Lung (tissue), 11 donors: ENCODE measurements at regions not wholly inside any gene's neighbourhood (a gene's known extent, or its start where the extent isn't known, plus 50 kb on each side); places are given as distances from the start of the nearest gene placed in this dataset.

Experiments
- ATAC-seq: fragments of 200-7000 bp; cut with Tn5 transposase; one replicate; pipeline ENCODE4 v1.9.1; 2020; ENCODE audit warnings: moderate number of reproducible peaks; ENCODE audit not compliant: insufficient read depth, low FRiP score
- DNase-seq, 3 donors: peaks; one replicate each; pipeline ENCODE4 v3.0.0-alpha.2; 2013 to 2017
- H3K27ac ChIP-seq, 2 donors: one replicate each; pipeline ENCODE4 v1.5.1; 2013; ENCODE audit warnings: mild to moderate bottlenecking in 2 of 2, moderate library complexity in 2 of 2, control low read depth in 1 of 2, inconsistent platforms in 1 of 2, low read depth in 1 of 2, low read length in 1 of 2
- H3K27me3 ChIP-seq, 3 donors: one replicate each; pipeline ENCODE4 v1.5.1; 2013; ENCODE audit warnings: low read length in 2 of 3; ENCODE audit not compliant: control insufficient read depth in 3 of 3, insufficient read depth in 3 of 3
- H3K36me3 ChIP-seq, 4 donors: one replicate each; pipeline ENCODE4 v1.5.1; 2013; ENCODE audit warnings: low read length in 4 of 4, mild to moderate bottlenecking in 1 of 4, moderate library complexity in 1 of 4; ENCODE audit not compliant: control insufficient read depth in 4 of 4, insufficient read depth in 4 of 4
- H3K4me1 ChIP-seq, 5 donors: one replicate each; pipeline ENCODE4 v1.5.1; 2013; ENCODE audit warnings: low read length in 5 of 5, mild to moderate bottlenecking in 2 of 5, moderate library complexity in 1 of 5; ENCODE audit not compliant: control insufficient read depth in 5 of 5, insufficient read depth in 5 of 5
- H3K4me3 ChIP-seq: one replicate; pipeline ENCODE4 v1.5.1; 2013; ENCODE audit warnings: mild to moderate bottlenecking, control low read depth, moderate library complexity
- H3K9ac ChIP-seq, 2 donors: one replicate each; pipeline ENCODE4 v1.5.1; 2013; ENCODE audit warnings: low read length in 2 of 2, control low read depth in 1 of 2; ENCODE audit not compliant: insufficient read depth in 1 of 2
- H3K9me3 ChIP-seq, 4 donors: one replicate each; pipeline ENCODE4 v1.5.1; 2013; ENCODE audit warnings: low read length in 3 of 4, mild to moderate bottlenecking in 1 of 4, moderate library complexity in 1 of 4; ENCODE audit not compliant: control insufficient read depth in 4 of 4, insufficient read depth in 3 of 4
- WGBS, 2 donors: extraction: QIAGEN DNeasy Blood & Tissue Kit; methylation state at CpG; one replicate each; pipeline ENCODE4 v1.1.7; 2013; 5-methylcytosine and 5-hydroxymethylcytosine counted together
- TF ChIP-seq, protein P1 (sequence below): IDR thresholded peaks from 2 replicates; pipeline ENCODE4 v1.5.1; 2012; ENCODE audit warnings: mild to moderate bottlenecking; ENCODE audit errors: control extremely low read depth, extremely low read depth
- donor health status: control.
- donor health status: control.
- donor health status: Bipolar disorder and iron deficiency.
- donor health status: healthy.
- donor health status: DM: yes; HTN: yes; CAD: no.

DNA sequence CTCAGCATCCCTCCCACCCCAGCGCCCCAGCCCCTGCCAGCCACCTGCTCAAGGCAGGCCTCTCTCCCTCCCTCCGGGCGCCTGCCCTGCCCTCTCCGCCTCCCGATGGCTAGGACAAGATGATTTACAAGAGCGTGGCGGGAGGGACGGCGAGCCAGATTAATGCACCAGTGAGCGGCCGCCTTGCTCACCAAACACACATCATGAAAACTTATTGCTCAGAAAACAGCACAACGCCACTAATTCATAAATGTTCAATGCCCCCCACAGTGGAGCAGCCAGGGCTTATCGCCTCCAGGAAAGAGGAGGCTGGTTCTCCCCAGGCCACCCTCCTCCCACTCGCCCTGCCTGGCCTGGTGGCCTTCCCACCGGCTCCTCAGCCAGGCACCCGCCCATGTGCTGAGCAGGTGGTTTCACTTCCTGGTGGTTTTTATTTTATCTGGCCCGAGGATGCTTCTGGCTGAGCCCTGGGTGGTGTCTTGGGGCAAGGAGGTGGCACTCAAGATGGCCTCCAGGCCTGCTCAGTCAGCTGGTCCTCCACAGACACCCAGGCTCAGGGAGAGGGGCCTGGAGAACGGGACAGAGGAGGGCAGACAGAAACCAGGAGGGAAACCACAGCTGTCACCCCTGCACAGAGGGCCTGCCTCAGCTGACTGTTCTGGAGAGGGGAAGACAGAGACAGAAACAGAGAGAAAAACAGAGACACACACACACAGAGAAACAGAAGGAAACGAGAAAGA, 284.9 kb downstream of the UACA start:
- peaks cover 0 to 2% (median 0%) of the 10 kb centered on the region in 3 donors for H3K27me3 ChIP-seq
- no peak overlapping the region for H3K9ac ChIP-seq
- no peaks in the 10 kb centered on the region for H3K9me3 ChIP-seq
- TF ChIP-seq, protein P1, sequence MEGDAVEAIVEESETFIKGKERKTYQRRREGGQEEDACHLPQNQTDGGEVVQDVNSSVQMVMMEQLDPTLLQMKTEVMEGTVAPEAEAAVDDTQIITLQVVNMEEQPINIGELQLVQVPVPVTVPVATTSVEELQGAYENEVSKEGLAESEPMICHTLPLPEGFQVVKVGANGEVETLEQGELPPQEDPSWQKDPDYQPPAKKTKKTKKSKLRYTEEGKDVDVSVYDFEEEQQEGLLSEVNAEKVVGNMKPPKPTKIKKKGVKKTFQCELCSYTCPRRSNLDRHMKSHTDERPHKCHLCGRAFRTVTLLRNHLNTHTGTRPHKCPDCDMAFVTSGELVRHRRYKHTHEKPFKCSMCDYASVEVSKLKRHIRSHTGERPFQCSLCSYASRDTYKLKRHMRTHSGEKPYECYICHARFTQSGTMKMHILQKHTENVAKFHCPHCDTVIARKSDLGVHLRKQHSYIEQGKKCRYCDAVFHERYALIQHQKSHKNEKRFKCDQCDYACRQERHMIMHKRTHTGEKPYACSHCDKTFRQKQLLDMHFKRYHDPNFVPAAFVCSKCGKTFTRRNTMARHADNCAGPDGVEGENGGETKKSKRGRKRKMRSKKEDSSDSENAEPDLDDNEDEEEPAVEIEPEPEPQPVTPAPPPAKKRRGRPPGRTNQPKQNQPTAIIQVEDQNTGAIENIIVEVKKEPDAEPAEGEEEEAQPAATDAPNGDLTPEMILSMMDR = no peak
- ATAC-seq (no peak), DNase-seq (no peak)
- H3K27ac ChIP-seq = peak overlapping the region in 1 of 2 donors; percentile 4
- H3K4me1 ChIP-seq = peaks cover 0 to 19% (median 12%) of the 10 kb centered on the region in 5 donors
- WGBS, 2 donors = 65 to 80% methylated on average over 19 of the region's 19 CpGs
- no peaks in the 10 kb centered on the region for H3K36me3 ChIP-seq
- no peak overlapping the region for H3K4me3 ChIP-seq

DNA sequence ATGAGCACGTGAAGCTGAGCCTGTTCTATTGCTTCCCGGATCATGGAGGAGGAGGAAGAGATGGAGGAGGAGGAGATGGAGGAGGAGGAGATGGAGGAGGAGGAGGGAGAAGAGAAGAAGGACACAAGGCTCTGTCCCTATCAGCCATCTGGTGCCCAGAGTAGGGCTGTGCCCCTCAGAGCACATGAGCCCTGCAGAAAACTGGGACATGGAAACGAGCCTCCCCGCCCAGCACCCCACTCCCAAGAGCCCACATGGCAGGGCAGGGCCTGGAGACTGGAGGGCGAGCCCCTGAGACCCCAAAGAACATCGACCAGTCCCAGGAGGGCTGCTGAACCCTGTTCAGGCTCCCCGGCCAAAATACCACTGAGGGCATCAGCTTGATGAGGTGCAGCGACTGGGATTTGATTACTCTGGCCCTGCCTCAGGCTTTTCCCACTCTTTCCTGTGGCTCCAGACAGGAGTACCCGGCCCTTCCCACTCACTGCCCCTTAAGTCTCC, 285.6 kb downstream of the UACA start:
- H3K9me3 ChIP-seq = no peaks in the 10 kb centered on the region
- H3K27me3 ChIP-seq = peaks cover 0 to 2% (median 0%) of the 10 kb centered on the region in 3 donors
- no peak overlapping the region for H3K4me3 ChIP-seq
- 89 to 91% methylated on average over 8 to 9 of the region's 9 CpGs for WGBS, 2 donors
- DNase-seq (no peak), ATAC-seq (no peak)
- H3K4me1 ChIP-seq = peaks cover 0 to 24% (median 17%) of the 10 kb centered on the region in 5 donors
- no peak overlapping the region for H3K9ac ChIP-seq
- no peak overlapping the region for H3K27ac ChIP-seq
- TF ChIP-seq, protein P1 = no peak
- H3K36me3 ChIP-seq = no peaks in the 10 kb centered on the region

DNA sequence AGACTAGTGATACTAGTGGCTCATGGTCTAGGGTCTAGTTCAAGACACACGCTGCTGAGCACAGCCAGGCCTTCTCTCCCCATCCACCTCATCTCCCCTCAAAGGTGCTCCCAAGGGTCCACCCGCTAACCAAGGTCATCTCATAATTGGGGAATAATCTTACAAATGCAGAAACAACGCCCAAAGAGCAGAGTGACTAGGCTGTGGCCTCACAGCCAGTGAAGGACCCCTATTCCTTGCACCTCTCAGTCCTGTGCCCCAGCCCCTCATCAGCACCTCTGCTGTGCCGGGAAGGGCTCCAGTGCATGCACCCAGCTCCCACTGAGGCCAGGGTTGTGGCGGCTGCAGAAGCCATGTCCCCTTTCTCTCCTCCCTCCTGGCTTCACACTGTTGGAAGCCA, 286.9 kb downstream of the UACA start:
- no peak overlapping the region for H3K4me3 ChIP-seq
- H3K27ac ChIP-seq = no peak overlapping the region
- ATAC-seq (no peak), DNase-seq (no peak)
- no peak overlapping the region for H3K9ac ChIP-seq
- peaks cover 0 to 2% (median 0%) of the 10 kb centered on the region in 3 donors for H3K27me3 ChIP-seq
- H3K4me1 ChIP-seq = peaks cover 0 to 24% (median 17%) of the 10 kb centered on the region in 5 donors
- no peaks in the 10 kb centered on the region for H3K9me3 ChIP-seq
- H3K36me3 ChIP-seq = no peaks in the 10 kb centered on the region
- TF ChIP-seq, protein P1 = no peak
- 96 to 97% methylated on average over 5 of the region's 5 CpGs for WGBS, 2 donors
